ENCODE measurements at regions not wholly inside any gene's neighbourhood (a gene's known extent, or its start where the extent isn't known, plus 50 kb on each side); places are given as distances from the start of the nearest gene placed in this dataset.

GRCh38 chr2:2985020-2985419 lies 392.6 kb downstream of the EIPR1 start:
- no peak overlapping the region for H3K4me2 ChIP-seq
- no peaks in the 10 kb centered on the region for H3K9me3 ChIP-seq (ENCODE audit: low read depth)
- H3K4me3 ChIP-seq, result no peak overlapping the region
- H3K4me1 ChIP-seq (ENCODE audit: insufficient read depth), result no peaks in the 10 kb centered on the region
- no peak for DNase-seq (ENCODE audit: low spot score)
- 70% methylated on average over 2 of the region's 2 CpGs for WGBS (ENCODE audit: low lambda C conversion rate, missing lambda C conversion rate)
- no peak for TF ChIP-seq EZH2phosphoT487 (IDR thresholded peaks at IDR 0.05; ENCODE audit: low read depth, severe bottlenecking, unreplicated experiment)
- no peak for TF ChIP-seq EZH2 (IDR thresholded peaks at IDR 0.05; ENCODE audit: borderline replicate concordance)
- TF ChIP-seq CTCF (IDR thresholded peaks at IDR 0.05; ENCODE audit: poor library complexity), result no peak
- H3K79me2 ChIP-seq, result no peaks in the 10 kb centered on the region
- no peaks in the 10 kb centered on the region for H3K36me3 ChIP-seq (replicated peaks; ENCODE audit: insufficient read depth, low read depth)
- no peaks in the 10 kb centered on the region for H3K9me2 ChIP-seq (replicated peaks; ENCODE audit: insufficient read depth)
- H2AFZ ChIP-seq, result no peak overlapping the region
- no peaks in the 10 kb centered on the region for H4K20me1 ChIP-seq (ENCODE audit: insufficient read depth, poor library complexity, severe bottlenecking)
- no peak overlapping the region for H3K27ac ChIP-seq
- H3K27me3 ChIP-seq, result no peaks in the 10 kb centered on the region

GRCh38 chr2:2981000-2981399 lies 396.6 kb downstream of the EIPR1 start:
- no peak overlapping the region for H3K27ac ChIP-seq
- no peak overlapping the region for H2AFZ ChIP-seq
- no peaks in the 10 kb centered on the region for H3K27me3 ChIP-seq
- no peaks in the 10 kb centered on the region for H3K4me1 ChIP-seq (ENCODE audit: insufficient read depth)
- no peak overlapping the region for H3K4me2 ChIP-seq
- no peak for DNase-seq (ENCODE audit: low spot score)
- H3K79me2 ChIP-seq, result no peaks in the 10 kb centered on the region
- H3K4me3 ChIP-seq, result no peak overlapping the region
- H3K36me3 ChIP-seq (replicated peaks; ENCODE audit: insufficient read depth, low read depth), result no peaks in the 10 kb centered on the region
- no peaks in the 10 kb centered on the region for H4K20me1 ChIP-seq (ENCODE audit: insufficient read depth, poor library complexity, severe bottlenecking)
- no peaks in the 10 kb centered on the region for H3K9me2 ChIP-seq (replicated peaks; ENCODE audit: insufficient read depth)
- no peak for TF ChIP-seq EZH2phosphoT487 (IDR thresholded peaks at IDR 0.05; ENCODE audit: low read depth, severe bottlenecking, unreplicated experiment)
- TF ChIP-seq EZH2 (IDR thresholded peaks at IDR 0.05; ENCODE audit: borderline replicate concordance), result no peak
- no peak for TF ChIP-seq CTCF (IDR thresholded peaks at IDR 0.05; ENCODE audit: poor library complexity)
- H3K9me3 ChIP-seq (ENCODE audit: low read depth), result no peaks in the 10 kb centered on the region
- WGBS (ENCODE audit: low lambda C conversion rate, missing lambda C conversion rate), result 86% methylated on average over 1 of the region's 1 CpG

- no peak overlapping the region for H3K27ac ChIP-seq
- no peak overlapping the region for H3K4me2 ChIP-seq
- no peaks in the 10 kb centered on the region for H3K27me3 ChIP-seq
- DNase-seq (ENCODE audit: low spot score), result no peak
- H3K79me2 ChIP-seq, result no peaks in the 10 kb centered on the region
- H3K36me3 ChIP-seq (replicated peaks; ENCODE audit: insufficient read depth, low read depth), result no peaks in the 10 kb centered on the region
- H4K20me1 ChIP-seq (ENCODE audit: insufficient read depth, poor library complexity, severe bottlenecking), result no peaks in the 10 kb centered on the region
- no peaks in the 10 kb centered on the region for H3K9me2 ChIP-seq (replicated peaks; ENCODE audit: insufficient read depth)
- no peak overlapping the region for H2AFZ ChIP-seq
- H3K4me1 ChIP-seq (ENCODE audit: insufficient read depth), result no peaks in the 10 kb centered on the region
- 40% methylated on average over 2 of the region's 2 CpGs for WGBS (ENCODE audit: low lambda C conversion rate, missing lambda C conversion rate)
- TF ChIP-seq CTCF (IDR thresholded peaks at IDR 0.05; ENCODE audit: poor library complexity) (no peak), EZH2phosphoT487 (IDR thresholded peaks at IDR 0.05; ENCODE audit: low read depth, severe bottlenecking, unreplicated experiment) (no peak)
- H3K9me3 ChIP-seq (ENCODE audit: low read depth), result no peaks in the 10 kb centered on the region
- no peak overlapping the region for H3K4me3 ChIP-seq
Observed at GRCh38 chr2:2974982-2975381, 402.6 kb downstream of the EIPR1 start.
